HCT116 (cell line): ENCODE measurements at regions not wholly inside any gene's neighbourhood (a gene's known extent, or its start where the extent isn't known, plus 50 kb on each side); places are given as distances from the start of the nearest gene placed in this dataset.
"Not testable (repeated sequence)": the region's sequence is repeated elsewhere in the genome, so short reads cannot be mapped to it uniquely, and the experiment has no call there.

ENCODE experiments used
- ATAC-seq: fragments of 200-7000 bp; cut with Tn5 transposase; 2 replicates; pipeline ENCODE4 v1.9.1; 2020; ENCODE audit warnings: mild to moderate bottlenecking, moderate library complexity
- BruUV-seq: library from RNA; stranded (reverse); fragments of 400-500 nt; replicated peaks from 2 replicates; lab custom pipeline; 2021; lab: Mats Ljungman, UMichigan
- CTCF ChIA-PET: fragments of 300-600 bp; sonication (Branson Sonifier 250); formaldehyde crosslinking; loops from one replicate; lab custom pipeline; 2021; ENCODE audit warnings: antibody characterized with exemption; lab: Charles Lee
- POLR2A ChIA-PET: fragments of 300-600, 350-600 bp; sonication (Branson Sonifier 250); formaldehyde crosslinking; loops from one replicate; lab custom pipeline; 2021; ENCODE audit warnings: antibody characterized with exemption; lab: Charles Lee
- RAD21 ChIA-PET, 2 experiments: fragments of 300-600 bp; sonication (Branson Sonifier 250); formaldehyde crosslinking; loops; one replicate each; lab custom pipeline; 2023; ENCODE audit warnings: low total read pairs in 2 of 2; ENCODE audit not compliant: uncharacterized antibody in 2 of 2, unreplicated experiment in 2 of 2, low non-redundant PET in 1 of 2; lab: Charles Lee
- DNase-seq: peaks from one replicate; pipeline ENCODE4 v3.0.0-alpha.2; 2010; ENCODE audit warnings: low read depth, low spot score
- H2AFZ ChIP-seq: fragments of 200-600 bp; shearing (Covaris generic), sonication (generic); 2 replicates; pipeline ENCODE4 v1.6.1; 2017; ENCODE audit warnings: low read depth, mixed run types, mixed read lengths, antibody characterized with exemption, low read length; ENCODE audit not compliant: poor library complexity, severe bottlenecking
- H3K27ac ChIP-seq: 2 replicates; pipeline ENCODE4 v1.5.1; 2012; ENCODE audit warnings: low read depth, low read length
- H3K27me3 ChIP-seq: fragments of 200-600 bp; sonication (generic); 2 replicates; pipeline ENCODE4 v1.6.1; 2016; ENCODE audit warnings: mixed run types, low read length, mixed read lengths; ENCODE audit not compliant: insufficient read depth
- H3K36me3 ChIP-seq, 2 experiments: fragments of 200-500 bp in 1 of 2; fragments of 200-600 bp in 1 of 2; sonication (Bioruptor generic) in 1 of 2; sonication (generic) in 1 of 2; 2 replicates each; pipeline versions ENCODE4 v1.5.1 to v1.6.1; 2014 to 2016; ENCODE audit warnings: low read length in 2 of 2, inconsistent platforms in 1 of 2, mixed read lengths in 1 of 2, mixed run types in 1 of 2; ENCODE audit not compliant: insufficient read depth in 2 of 2, control insufficient read depth in 1 of 2
- H3K4me1 ChIP-seq, 2 experiments: fragments of 200-600 bp in 1 of 2; sonication (generic) in 1 of 2; 2 replicates each; pipeline versions ENCODE4 v1.5.1 to v1.6.1; 2012 to 2017; ENCODE audit warnings: low read length in 2 of 2, inconsistent platforms in 1 of 2, mild to moderate bottlenecking in 1 of 2, mixed read lengths in 1 of 2, mixed run types in 1 of 2, moderate library complexity in 1 of 2; ENCODE audit not compliant: insufficient read depth in 2 of 2, control insufficient read depth in 1 of 2
- H3K4me2 ChIP-seq: fragments of 200-600 bp; sonication (generic); 2 replicates; pipeline ENCODE4 v1.6.1; 2017; ENCODE audit warnings: mixed run types, low read length, mixed read lengths
- H3K4me3 ChIP-seq, 2 experiments: fragments of 200-600 bp in 1 of 2; sonication (generic) in 1 of 2; replicated peaks in 1 of 2; 2 replicates each; pipeline ENCODE4 v1.5.1; 2011 to 2016; ENCODE audit warnings: low read length in 2 of 2, control low read depth in 1 of 2, low read depth in 1 of 2, mild to moderate bottlenecking in 1 of 2, mixed read lengths in 1 of 2, mixed run types in 1 of 2
- H3K79me2 ChIP-seq: fragments of 200-600 bp; sonication (generic); 2 replicates; pipeline ENCODE4 v1.6.1; 2017; ENCODE audit warnings: mild to moderate bottlenecking, mixed run types, low read length, moderate library complexity, mixed read lengths; ENCODE audit not compliant: insufficient read depth
- H3K9ac ChIP-seq: fragments of 200-600 bp; sonication (generic); 2 replicates; pipeline ENCODE4 v1.6.1; 2016; ENCODE audit warnings: low read length, mixed read lengths
- H3K9me2 ChIP-seq: fragments of 200-600 bp; sonication (generic), shearing (Covaris generic); 2 replicates; pipeline ENCODE4 v1.6.1; 2017; ENCODE audit warnings: mixed run types, mild to moderate bottlenecking, moderate library complexity; ENCODE audit not compliant: insufficient read depth
- H3K9me3 ChIP-seq, 2 experiments: fragments of 200-500 bp in 1 of 2; fragments of 200-600 bp in 1 of 2; sonication (Bioruptor generic) in 1 of 2; sonication (generic) in 1 of 2; 2 replicates each; pipeline ENCODE4 v1.6.1; 2014 to 2017; ENCODE audit warnings: low read length in 2 of 2, mixed read lengths in 2 of 2, inconsistent platforms in 1 of 2, low read depth in 1 of 2, mild to moderate bottlenecking in 1 of 2, mixed run types in 1 of 2, moderate library complexity in 1 of 2; ENCODE audit not compliant: control insufficient read depth in 1 of 2, insufficient read depth in 1 of 2
- H4K20me1 ChIP-seq: fragments of 200-600 bp; sonication (generic), shearing (Covaris generic); 2 replicates; pipeline ENCODE4 v1.6.1; 2017; ENCODE audit warnings: mixed run types, mild to moderate bottlenecking, moderate library complexity; ENCODE audit not compliant: insufficient read depth
- RAD21 ChIP-seq: IDR thresholded peaks from 2 replicates; pipeline ENCODE4 v1.6.1; 2012; ENCODE audit warnings: low read depth, mild to moderate bottlenecking
- intact Hi-C: fragments of 100-400 bp; cut with micrococcal nuclease; formaldehyde crosslinking; loops from 2 replicates; pipeline ENCODE4 v1.10.0; 2022
- TF ChIP-seq, protein P1 (sequence below), 3 experiments: fragments of 200-600 bp in 1 of 3; sonication (generic) in 1 of 3; IDR thresholded peaks in 2 of 3; conservative IDR thresholded peaks in 1 of 3; 2 replicates each; pipeline ENCODE4 v1.5.1; 2012 to 2017; ENCODE audit warnings: low read depth in 2 of 3, low read length in 2 of 3, antibody characterized with exemption in 1 of 3, borderline replicate concordance in 1 of 3, control low read depth in 1 of 3, mild to moderate bottlenecking in 1 of 3, mixed read lengths in 1 of 3, mixed run types in 1 of 3, moderate library complexity in 1 of 3; ENCODE audit not compliant: insufficient read depth in 1 of 3

DNA sequence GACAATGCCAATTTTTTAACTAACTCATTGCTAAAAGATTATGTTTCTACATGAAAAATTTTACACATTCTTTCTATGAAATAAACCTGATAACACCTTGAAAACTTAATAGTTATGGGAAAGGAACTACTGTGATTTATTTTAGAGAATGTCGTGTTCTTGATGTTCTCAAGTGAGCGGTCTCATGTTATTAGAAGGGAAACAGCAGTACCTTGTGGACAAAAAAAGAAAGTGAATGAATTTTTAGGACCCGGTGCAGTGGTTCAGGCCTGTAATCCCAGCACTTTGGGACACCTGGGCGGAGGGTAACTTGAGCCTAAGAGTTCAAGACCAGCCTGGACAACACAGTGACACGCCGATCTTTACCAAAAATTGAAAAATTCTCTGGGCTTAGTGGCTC lies 908.5 kb upstream of the DEFB115 start:
- H3K4me1 ChIP-seq, H3K27me3 ChIP-seq, H4K20me1 ChIP-seq, BruUV-seq, H3K9me3 ChIP-seq, POLR2A ChIA-PET, ATAC-seq, H3K4me3 ChIP-seq, H3K27ac ChIP-seq, CTCF ChIA-PET, H3K9me2 ChIP-seq, H3K9ac ChIP-seq, RAD21 ChIA-PET, H2AFZ ChIP-seq, H3K4me2 ChIP-seq, H3K36me3 ChIP-seq, DNase-seq, H3K79me2 ChIP-seq: not testable (repeated sequence)
- TF ChIP-seq RAD21, result peak; percentile 34; the same call in 1 of the 2 replicates
- intact Hi-C loops, result loop anchor here (5.0 kb wide), 1 partner anchor 1022 kb away; no protein-coding TSS in a partner anchor

DNA sequence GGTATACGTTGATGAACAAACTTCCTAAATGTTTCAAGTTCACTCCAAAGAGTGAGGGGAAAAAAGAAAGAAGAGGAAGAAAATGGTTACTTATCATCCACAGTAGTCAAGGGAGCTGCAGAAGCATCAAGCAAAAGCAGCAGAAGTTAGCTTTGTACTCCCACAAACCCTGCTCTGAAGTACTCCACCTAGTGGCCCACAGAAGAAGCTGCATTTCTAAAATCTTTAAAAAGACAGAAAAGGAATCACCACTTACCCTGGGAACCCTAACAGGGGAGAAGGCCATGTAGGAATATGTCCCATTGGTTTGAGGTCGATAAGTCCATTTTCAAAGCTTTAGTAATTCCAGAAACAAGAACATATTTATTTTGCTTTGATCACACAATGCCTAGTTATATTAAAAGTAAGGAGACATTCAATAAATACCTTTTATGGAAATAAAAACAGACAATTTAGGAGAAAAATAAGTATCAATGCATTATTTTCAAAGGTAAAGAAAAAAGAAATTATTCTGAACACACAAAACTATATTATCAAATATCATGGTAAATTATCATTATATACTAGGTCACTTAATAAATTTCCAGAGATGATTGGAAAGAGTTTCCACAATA lies 900.5 kb upstream of the DEFB115 start:
- H3K9me3 ChIP-seq, result not testable (repeated sequence)
- CTCF ChIA-PET, result interaction anchor here (0.9 kb wide), 1 partner anchor 20 kb away, joined by 3 read pairs; no protein-coding TSS in a partner anchor

DNA sequence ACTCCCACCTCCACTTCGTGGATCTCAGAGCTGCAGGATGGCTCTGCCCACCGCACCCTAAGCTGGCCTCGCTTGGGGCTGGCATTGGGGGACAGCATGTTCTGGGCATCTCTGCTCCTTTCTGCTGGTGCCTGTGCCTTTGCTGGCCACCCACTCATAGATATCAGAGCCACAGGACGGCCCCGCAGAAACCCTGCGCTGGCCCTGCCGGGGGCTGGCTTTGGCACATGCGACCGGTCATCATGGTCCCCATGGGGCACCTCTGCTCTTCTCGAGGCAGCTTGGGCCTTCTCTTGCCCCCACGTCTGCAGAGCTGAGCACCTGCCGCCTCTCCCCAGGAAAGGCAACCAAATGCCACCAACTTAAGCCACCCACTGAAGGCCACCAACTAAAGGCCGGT lies 895.7 kb upstream of the DEFB115 start:
- ATAC-seq, H3K4me1 ChIP-seq, CTCF ChIA-PET, H3K36me3 ChIP-seq, POLR2A ChIA-PET, H3K9ac ChIP-seq, H3K27me3 ChIP-seq, H3K9me3 ChIP-seq, intact Hi-C loops, H3K79me2 ChIP-seq, BruUV-seq, H4K20me1 ChIP-seq, H2AFZ ChIP-seq, DNase-seq, H3K27ac ChIP-seq, RAD21 ChIA-PET, H3K9me2 ChIP-seq, H3K4me3 ChIP-seq, H3K4me2 ChIP-seq: not testable (repeated sequence)

More for the DNA sequence above, 900.5 kb upstream of the DEFB115 start:
- POLR2A ChIA-PET, RAD21 ChIA-PET, H3K9me2 ChIP-seq, H3K36me3 ChIP-seq, H4K20me1 ChIP-seq, H3K27me3 ChIP-seq, H3K4me2 ChIP-seq, intact Hi-C loops, ATAC-seq, DNase-seq, H3K9ac ChIP-seq, BruUV-seq, H2AFZ ChIP-seq, H3K79me2 ChIP-seq, H3K4me1 ChIP-seq, H3K27ac ChIP-seq, H3K4me3 ChIP-seq: not testable (repeated sequence)
- TF ChIP-seq RAD21, result peak; percentile 23; the same call in 1 of the 2 replicates
- TF ChIP-seq, protein P1, sequence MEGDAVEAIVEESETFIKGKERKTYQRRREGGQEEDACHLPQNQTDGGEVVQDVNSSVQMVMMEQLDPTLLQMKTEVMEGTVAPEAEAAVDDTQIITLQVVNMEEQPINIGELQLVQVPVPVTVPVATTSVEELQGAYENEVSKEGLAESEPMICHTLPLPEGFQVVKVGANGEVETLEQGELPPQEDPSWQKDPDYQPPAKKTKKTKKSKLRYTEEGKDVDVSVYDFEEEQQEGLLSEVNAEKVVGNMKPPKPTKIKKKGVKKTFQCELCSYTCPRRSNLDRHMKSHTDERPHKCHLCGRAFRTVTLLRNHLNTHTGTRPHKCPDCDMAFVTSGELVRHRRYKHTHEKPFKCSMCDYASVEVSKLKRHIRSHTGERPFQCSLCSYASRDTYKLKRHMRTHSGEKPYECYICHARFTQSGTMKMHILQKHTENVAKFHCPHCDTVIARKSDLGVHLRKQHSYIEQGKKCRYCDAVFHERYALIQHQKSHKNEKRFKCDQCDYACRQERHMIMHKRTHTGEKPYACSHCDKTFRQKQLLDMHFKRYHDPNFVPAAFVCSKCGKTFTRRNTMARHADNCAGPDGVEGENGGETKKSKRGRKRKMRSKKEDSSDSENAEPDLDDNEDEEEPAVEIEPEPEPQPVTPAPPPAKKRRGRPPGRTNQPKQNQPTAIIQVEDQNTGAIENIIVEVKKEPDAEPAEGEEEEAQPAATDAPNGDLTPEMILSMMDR (IDR thresholded peaks at IDR 0.05 in 2 of 3, conservative IDR thresholded peaks at IDR 0.05 in 1 of 3; ENCODE audit: borderline replicate concordance in 1 of 3, insufficient read depth in 1 of 3, low read depth in 2 of 3, low read length in 2 of 3), result peak; percentile 10 to 55 (median 47); a peak in 5 of 6 replicates

DNA sequence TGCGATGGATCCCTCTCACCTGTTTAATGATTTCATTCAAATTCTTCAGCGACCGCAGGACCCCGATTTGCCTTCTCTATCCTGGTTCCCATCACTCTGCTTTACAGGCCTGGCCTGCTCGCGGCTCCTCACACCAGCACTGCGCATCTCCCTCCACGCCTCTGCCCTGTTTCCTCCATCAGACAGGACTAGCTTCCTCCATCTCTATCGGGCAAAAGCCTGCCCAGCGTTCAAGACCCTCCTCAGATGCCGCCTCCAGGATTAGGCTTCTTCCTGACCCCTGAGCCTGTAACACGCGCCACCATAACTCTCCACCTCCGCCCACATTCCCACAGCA lies 881.1 kb upstream of the DEFB115 start:
- H4K20me1 ChIP-seq, H3K79me2 ChIP-seq, H3K9me3 ChIP-seq, H3K27me3 ChIP-seq, BruUV-seq, DNase-seq, H3K36me3 ChIP-seq, H3K9me2 ChIP-seq, RAD21 ChIA-PET, H3K4me1 ChIP-seq, ATAC-seq: not testable (repeated sequence)
- ChIA-PET POLR2A (interaction anchor here (0.6 to 1.0 kb wide), 3 partner anchors 22 to 209 kb away, joined by 4 to 6 read pairs (median 4); no protein-coding TSS in a partner anchor), CTCF (interaction anchor here (0.7 kb wide), 1 partner anchor 19 kb away, joined by 3 read pairs; no protein-coding TSS in a partner anchor)
- H3K4me3 ChIP-seq, result peak overlapping the region; percentile 32 to 91
- peak overlapping the region; percentile 47; the same call in 1 of the 2 replicates for H3K27ac ChIP-seq
- peak overlapping the region; percentile 65 for H3K4me2 ChIP-seq
- peak overlapping the region; percentile 73; the same call in 1 of the 2 replicates for H3K9ac ChIP-seq
- intact Hi-C loops, result loop anchor here (10.0 kb wide), 1 partner anchor 208 kb away; no protein-coding TSS in a partner anchor
- H2AFZ ChIP-seq, result peak overlapping the region; percentile 24
